ENCODE measurements at regions not wholly inside any gene's neighbourhood (a gene's known extent, or its start where the extent isn't known, plus 50 kb on each side); places are given as distances from the start of the nearest gene placed in this dataset.
"Not testable (repeated sequence)": the region's sequence is repeated elsewhere in the genome, so short reads cannot be mapped to it uniquely, and the experiment has no call there.

GRCh38 chr5:15367489-15367888 is 132.5 kb upstream of the FBXL7 start:
- no peak for DNase-seq (ENCODE audit: low read depth)
- TF ChIP-seq, protein P1, sequence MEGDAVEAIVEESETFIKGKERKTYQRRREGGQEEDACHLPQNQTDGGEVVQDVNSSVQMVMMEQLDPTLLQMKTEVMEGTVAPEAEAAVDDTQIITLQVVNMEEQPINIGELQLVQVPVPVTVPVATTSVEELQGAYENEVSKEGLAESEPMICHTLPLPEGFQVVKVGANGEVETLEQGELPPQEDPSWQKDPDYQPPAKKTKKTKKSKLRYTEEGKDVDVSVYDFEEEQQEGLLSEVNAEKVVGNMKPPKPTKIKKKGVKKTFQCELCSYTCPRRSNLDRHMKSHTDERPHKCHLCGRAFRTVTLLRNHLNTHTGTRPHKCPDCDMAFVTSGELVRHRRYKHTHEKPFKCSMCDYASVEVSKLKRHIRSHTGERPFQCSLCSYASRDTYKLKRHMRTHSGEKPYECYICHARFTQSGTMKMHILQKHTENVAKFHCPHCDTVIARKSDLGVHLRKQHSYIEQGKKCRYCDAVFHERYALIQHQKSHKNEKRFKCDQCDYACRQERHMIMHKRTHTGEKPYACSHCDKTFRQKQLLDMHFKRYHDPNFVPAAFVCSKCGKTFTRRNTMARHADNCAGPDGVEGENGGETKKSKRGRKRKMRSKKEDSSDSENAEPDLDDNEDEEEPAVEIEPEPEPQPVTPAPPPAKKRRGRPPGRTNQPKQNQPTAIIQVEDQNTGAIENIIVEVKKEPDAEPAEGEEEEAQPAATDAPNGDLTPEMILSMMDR (IDR thresholded peaks at IDR 0.05; ENCODE audit: control insufficient read depth, extremely low read depth, insufficient read depth): no peak
- H3K4me3 ChIP-seq (ENCODE audit: low read depth, low read length): no peak overlapping the region

- no peak for DNase-seq (ENCODE audit: low read depth)
- H3K4me3 ChIP-seq (ENCODE audit: low read depth, low read length): no peak overlapping the region
Observed at GRCh38 chr5:15366676-15367391, 133.1 kb upstream of the FBXL7 start.

DNA sequence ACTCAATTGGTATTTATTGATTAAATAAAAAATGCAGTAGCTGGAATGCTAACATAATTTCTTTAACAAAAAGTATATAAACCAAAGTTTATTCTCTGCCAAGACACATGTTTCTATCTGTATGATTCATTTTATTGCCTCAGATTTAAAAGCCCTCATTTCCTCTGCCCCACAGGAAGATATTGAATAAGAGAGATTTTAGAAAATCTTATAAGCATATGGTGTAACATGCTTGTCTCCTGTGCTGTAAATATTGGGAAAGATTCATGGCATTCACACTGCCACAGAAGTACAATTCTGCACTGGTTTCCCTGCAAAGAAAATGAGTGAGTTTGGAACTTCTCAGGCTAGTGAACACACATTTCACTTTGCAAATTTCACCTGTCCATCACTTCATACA is 134.9 kb upstream of the FBXL7 start:
- TF ChIP-seq, protein P1 (IDR thresholded peaks at IDR 0.05; ENCODE audit: control insufficient read depth, extremely low read depth, insufficient read depth): no peak
- no peak overlapping the region for H3K4me3 ChIP-seq (ENCODE audit: low read depth, low read length)
- no peak for DNase-seq (ENCODE audit: low read depth)

More at GRCh38 chr5:15366676-15367391, 133.1 kb upstream of the FBXL7 start:
- TF ChIP-seq, protein P1 (IDR thresholded peaks at IDR 0.05; ENCODE audit: control insufficient read depth, extremely low read depth, insufficient read depth): no peak

GRCh38 chr5:15363601-15364000 is 136.4 kb upstream of the FBXL7 start:
- no peak for DNase-seq (ENCODE audit: low read depth)
- TF ChIP-seq, protein P1 (IDR thresholded peaks at IDR 0.05; ENCODE audit: control insufficient read depth, extremely low read depth, insufficient read depth): no peak
- H3K4me3 ChIP-seq (ENCODE audit: low read depth, low read length): no peak overlapping the region

DNA sequence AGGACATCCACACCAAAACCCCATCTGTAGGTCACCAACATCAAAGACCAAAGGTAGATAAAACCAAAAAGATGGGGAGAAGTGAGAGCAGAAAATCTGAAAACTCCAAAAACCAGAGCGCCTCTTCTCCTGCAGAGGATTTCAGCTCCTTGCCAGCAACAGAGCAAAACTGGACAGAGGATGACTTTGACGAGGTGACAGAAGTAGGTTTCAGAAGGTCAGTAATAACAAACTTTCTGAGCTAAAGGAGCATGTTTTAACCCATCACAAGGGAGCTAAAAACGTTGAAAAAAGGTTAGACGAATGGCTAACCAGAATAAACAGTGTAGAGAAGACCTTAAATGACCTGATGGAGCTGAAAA is 142.9 kb upstream of the FBXL7 start:
- not testable (repeated sequence) for DNase-seq (ENCODE audit: low read depth); H3K4me3 ChIP-seq (ENCODE audit: low read depth, low read length)

DNA sequence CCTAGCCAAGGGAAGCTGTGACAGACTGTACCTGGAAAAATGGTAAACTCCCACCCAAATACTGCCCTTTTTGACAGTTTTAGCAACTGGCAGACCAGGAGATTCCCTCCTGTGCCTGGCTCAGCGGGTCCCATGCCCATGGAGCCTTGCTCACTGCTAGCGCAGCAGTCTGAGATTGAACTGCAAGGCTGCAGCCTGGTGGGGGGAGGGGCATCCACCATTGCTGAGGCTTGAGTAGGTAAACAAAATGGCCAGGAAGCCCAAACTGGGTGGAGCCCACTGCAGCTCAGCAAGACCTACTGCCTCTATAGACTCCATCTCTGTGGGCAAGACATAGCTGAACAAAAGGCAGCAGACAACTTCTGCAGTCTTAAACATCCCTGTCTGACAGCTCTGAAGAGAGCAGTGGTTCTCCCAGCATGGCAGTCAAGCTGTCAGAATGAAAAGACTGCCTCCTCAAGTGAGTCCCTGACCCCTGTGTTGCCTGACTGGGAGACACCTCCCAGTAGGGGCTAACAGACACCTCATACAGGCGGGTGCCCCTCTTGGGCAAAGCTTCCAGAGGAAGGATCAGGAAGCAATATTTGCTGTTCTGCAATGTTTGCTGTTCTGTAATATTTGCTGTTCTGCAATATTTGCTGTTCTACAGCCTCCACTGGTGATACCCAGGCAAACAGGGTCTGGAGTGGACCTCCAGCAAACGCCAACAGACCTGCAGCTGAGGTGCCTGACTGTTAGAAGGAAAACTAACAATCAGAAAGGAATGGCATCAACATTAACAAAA is 143.5 kb upstream of the FBXL7 start:
- DNase-seq (ENCODE audit: low read depth): peak; percentile 68
- H3K4me3 ChIP-seq (ENCODE audit: low read depth, low read length): not testable (repeated sequence)

DNA sequence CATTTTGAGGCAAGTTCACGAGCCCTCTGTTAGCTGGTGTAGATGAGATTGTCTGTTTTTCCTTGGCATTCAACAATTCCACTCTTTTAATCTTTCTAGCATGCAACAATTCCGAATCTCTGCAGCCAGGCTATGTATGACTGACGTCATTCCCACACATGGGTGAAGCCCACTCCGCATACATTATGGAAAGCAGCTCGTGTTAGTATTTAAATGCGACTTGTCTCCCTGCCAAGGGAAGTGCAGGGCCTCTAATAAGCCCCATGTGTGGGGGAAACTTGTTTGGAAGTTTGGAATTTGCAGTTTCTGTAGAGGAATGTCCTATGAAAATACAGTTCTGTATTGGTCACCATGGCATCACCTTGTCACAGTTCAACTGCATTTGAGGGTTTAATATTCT is 146.0 kb upstream of the FBXL7 start:
- TF ChIP-seq, protein P1 (IDR thresholded peaks at IDR 0.05; ENCODE audit: control insufficient read depth, extremely low read depth, insufficient read depth): no peak
- DNase-seq (ENCODE audit: low read depth): no peak
- H3K4me3 ChIP-seq (ENCODE audit: low read depth, low read length): no peak overlapping the region
